ENCODE measurements at regions not wholly inside any gene's neighbourhood (a gene's known extent, or its start where the extent isn't known, plus 50 kb on each side); places are given as distances from the start of the nearest gene placed in this dataset.

DNA sequence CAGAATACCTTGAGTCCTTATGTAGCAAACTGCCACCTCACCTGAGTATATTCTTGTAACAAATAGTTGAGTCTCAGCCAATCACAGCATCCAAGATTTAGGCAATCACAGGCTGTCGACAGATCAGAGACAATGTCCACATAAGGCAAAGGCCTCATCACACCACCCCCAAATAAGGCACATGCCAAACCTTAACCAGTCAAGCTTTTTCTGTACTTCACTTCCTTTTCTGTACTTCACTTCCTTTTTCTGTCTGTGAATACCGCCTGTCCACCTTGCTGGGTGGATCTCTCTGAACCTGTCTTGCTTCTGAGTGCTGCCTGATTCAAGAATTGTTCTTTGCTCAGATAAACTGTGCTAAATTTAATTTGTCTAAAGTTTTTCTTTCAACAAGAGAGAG lies 210.4 kb upstream of the N4BP1 start:
- no peak for TF ChIP-seq POLR2A (IDR thresholded peaks at IDR 0.05)
- TF ChIP-seq, protein P1, sequence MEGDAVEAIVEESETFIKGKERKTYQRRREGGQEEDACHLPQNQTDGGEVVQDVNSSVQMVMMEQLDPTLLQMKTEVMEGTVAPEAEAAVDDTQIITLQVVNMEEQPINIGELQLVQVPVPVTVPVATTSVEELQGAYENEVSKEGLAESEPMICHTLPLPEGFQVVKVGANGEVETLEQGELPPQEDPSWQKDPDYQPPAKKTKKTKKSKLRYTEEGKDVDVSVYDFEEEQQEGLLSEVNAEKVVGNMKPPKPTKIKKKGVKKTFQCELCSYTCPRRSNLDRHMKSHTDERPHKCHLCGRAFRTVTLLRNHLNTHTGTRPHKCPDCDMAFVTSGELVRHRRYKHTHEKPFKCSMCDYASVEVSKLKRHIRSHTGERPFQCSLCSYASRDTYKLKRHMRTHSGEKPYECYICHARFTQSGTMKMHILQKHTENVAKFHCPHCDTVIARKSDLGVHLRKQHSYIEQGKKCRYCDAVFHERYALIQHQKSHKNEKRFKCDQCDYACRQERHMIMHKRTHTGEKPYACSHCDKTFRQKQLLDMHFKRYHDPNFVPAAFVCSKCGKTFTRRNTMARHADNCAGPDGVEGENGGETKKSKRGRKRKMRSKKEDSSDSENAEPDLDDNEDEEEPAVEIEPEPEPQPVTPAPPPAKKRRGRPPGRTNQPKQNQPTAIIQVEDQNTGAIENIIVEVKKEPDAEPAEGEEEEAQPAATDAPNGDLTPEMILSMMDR (IDR thresholded peaks at IDR 0.05): no peak
- DNase-seq: no peak
- Histone ChIP-seq H3K9me3 (no peaks in the 10 kb centered on the region), H3K4me1 (ENCODE audit: insufficient read depth) (no peaks in the 10 kb centered on the region), H3K4me3 (no peak overlapping the region), H3K27me3 (no peaks in the 10 kb centered on the region), H3K27ac (no peak overlapping the region), H3K36me3 (no peaks in the 10 kb centered on the region)
- intact Hi-C loops (cut with DNase I): no loop called here
- WGBS, 3 donors: 74 to 84% (median 81%) methylated on average over 2 of the region's 2 CpGs

DNA sequence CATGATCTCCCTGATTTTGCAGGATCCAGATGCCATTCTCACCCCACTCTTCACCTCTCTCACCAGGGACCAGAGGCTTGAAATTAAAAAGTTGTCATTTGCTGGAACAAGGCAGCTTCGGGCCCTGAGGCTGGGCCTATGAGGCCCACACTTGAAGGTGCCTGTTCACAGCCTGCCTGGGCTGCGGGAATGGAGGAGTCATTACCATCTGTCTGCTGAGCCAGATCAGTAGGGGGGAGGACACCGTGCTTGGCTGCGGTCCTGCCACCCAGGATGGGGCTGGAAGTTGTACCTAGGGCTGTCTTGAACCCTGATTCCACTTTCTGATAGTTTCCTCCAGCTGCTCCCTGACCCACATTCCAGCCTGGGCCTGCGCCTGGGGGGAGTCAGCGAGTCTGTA lies 208.3 kb upstream of the N4BP1 start:
- no peaks in the 10 kb centered on the region for H3K9me3 ChIP-seq
- intact Hi-C loops (cut with DNase I): loop anchor here in 1 of 4 donors (10.0 kb wide), 1 partner anchor 57 kb away; no protein-coding TSS in a partner anchor
- TF ChIP-seq, protein P1 (IDR thresholded peaks at IDR 0.05): no peak
- TF ChIP-seq POLR2A (IDR thresholded peaks at IDR 0.05): no peak
- TF ChIP-seq EP300 (IDR thresholded peaks at IDR 0.05): no peak
- no peak for DNase-seq
- H3K4me3 ChIP-seq: no peak overlapping the region
- no peaks in the 10 kb centered on the region for H3K4me1 ChIP-seq (ENCODE audit: insufficient read depth)
- no peaks in the 10 kb centered on the region for H3K27me3 ChIP-seq
- no peaks in the 10 kb centered on the region for H3K36me3 ChIP-seq
- WGBS, 3 donors: 35 to 44% (median 40%) methylated on average over 6 of the region's 6 CpGs
- no peak overlapping the region for H3K27ac ChIP-seq

DNA sequence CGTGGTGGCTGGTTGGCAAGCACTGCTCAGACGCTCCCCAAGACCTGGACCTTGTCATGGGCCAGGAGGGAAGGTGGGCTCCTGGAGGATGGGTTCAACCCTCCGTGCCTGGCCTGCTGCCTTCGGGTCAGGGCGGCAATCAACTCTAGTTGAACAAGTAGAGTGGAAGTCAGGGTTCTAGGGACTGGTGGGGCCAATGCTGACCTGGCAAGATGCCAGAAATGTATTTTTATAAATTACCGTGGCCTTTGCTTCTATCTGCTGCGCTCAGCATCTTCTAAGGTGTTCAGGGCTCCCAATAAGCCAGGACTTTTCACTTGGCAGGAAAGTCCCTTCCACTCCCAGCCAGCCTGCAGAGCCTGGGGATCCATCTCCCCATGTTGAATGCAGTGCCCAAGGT lies 207.1 kb upstream of the N4BP1 start:
- TF ChIP-seq, protein P1 (IDR thresholded peaks at IDR 0.05): no peak
- TF ChIP-seq EP300 (IDR thresholded peaks at IDR 0.05): no peak
- no peak for TF ChIP-seq POLR2A (IDR thresholded peaks at IDR 0.05)
- Histone ChIP-seq H3K4me1 (ENCODE audit: insufficient read depth) (no peaks in the 10 kb centered on the region), H3K4me3 (no peak overlapping the region), H3K27me3 (no peaks in the 10 kb centered on the region), H3K27ac (no peak overlapping the region), H3K36me3 (no peaks in the 10 kb centered on the region), H3K9me3 (no peaks in the 10 kb centered on the region)
- 75 to 76% (median 75%) methylated on average over 7 of the region's 7 CpGs for WGBS, 3 donors
- intact Hi-C loops (cut with DNase I): loop anchor here in 1 of 4 donors (10.0 kb wide), 1 partner anchor 58 kb away; no protein-coding TSS in a partner anchor
- DNase-seq: no peak

DNA sequence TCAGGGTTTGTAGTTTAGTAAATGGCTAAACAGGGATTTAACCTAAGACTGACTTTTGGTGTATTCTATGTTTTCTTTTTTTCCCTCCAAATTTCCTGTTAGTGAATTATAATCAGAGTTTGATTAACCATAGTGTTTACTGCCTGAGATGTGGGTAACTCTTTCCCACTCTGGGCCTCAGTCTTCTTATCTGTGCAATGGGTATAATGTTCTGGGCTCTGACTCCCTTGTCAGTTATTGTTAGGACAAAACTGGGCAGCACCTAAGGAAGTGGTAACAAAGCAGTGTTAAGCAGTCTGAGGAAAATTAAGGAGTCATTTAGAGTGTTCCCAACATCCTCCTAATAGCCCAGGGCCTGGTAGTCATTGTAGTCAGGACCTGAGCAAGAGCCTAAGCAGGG lies 206.4 kb upstream of the N4BP1 start:
- Histone ChIP-seq H3K4me3 (no peak overlapping the region), H3K27me3 (no peaks in the 10 kb centered on the region), H3K4me1 (ENCODE audit: insufficient read depth) (no peaks in the 10 kb centered on the region), H3K27ac (no peak overlapping the region), H3K9me3 (no peaks in the 10 kb centered on the region), H3K36me3 (no peaks in the 10 kb centered on the region)
- TF ChIP-seq, protein P1 (IDR thresholded peaks at IDR 0.05): no peak
- TF ChIP-seq EP300 (IDR thresholded peaks at IDR 0.05) (no peak), POLR2A (IDR thresholded peaks at IDR 0.05) (no peak)
- DNase-seq: no peak
- intact Hi-C loops (cut with DNase I): loop anchor here in 1 of 4 donors (10.0 kb wide), 1 partner anchor 58 kb away; no protein-coding TSS in a partner anchor

Measured in ovary (tissue), 7 donors.